IgD-negative memory B cell (primary cell): ENCODE measurements at regions not wholly inside any gene's neighbourhood (a gene's known extent, or its start where the extent isn't known, plus 50 kb on each side); places are given as distances from the start of the nearest gene placed in this dataset.
A peak's percentile ranks its signal among the peaks of the same experiment; 100 is the strongest.
"Not testable (repeated sequence)": the region's sequence is repeated elsewhere in the genome, so short reads cannot be mapped to it uniquely, and the experiment has no call there.

Experiments used
- H3K27ac Mint-ChIP-seq, 3 donors: one replicate each; pipeline ENCODE4 v1.8.0; 2020 to 2022; ENCODE audit warnings: mild to moderate bottlenecking in 3 of 3, mixed read lengths in 3 of 3, moderate library complexity in 1 of 3
- H3K27me3 Mint-ChIP-seq: one replicate; pipeline ENCODE4 v1.8.0; 2021; ENCODE audit warnings: mixed read lengths
- H3K36me3 Mint-ChIP-seq: one replicate; pipeline ENCODE4 v1.8.0; 2020; ENCODE audit warnings: mild to moderate bottlenecking, mixed read lengths
- H3K4me1 Mint-ChIP-seq, 3 donors: one replicate each; pipeline ENCODE4 v1.8.0; 2020 to 2022; ENCODE audit warnings: mixed read lengths in 3 of 3, mild to moderate bottlenecking in 1 of 3
- H3K4me3 Mint-ChIP-seq, 4 donors: one replicate each; pipeline ENCODE4 v1.8.0; 2020 to 2022; ENCODE audit warnings: mild to moderate bottlenecking in 4 of 4, mixed read lengths in 4 of 4, moderate library complexity in 3 of 4
- H3K9me3 Mint-ChIP-seq, 3 donors: one replicate each; pipeline ENCODE4 v1.8.0; 2020 to 2021; ENCODE audit warnings: mixed read lengths in 3 of 3, mild to moderate bottlenecking in 1 of 3

- Mint-ChIP-seq H3K27ac (no peak overlapping the region), H3K27me3 (peaks cover 1% of the 10 kb centered on the region), H3K36me3 (no peaks in the 10 kb centered on the region), H3K4me1 (no peaks in the 10 kb centered on the region), H3K4me3 (no peak overlapping the region), H3K9me3 (no peaks in the 10 kb centered on the region)
Measured at GRCh38 chr18:67406714-67407113, 109.8 kb downstream of the DSEL start.

DNA sequence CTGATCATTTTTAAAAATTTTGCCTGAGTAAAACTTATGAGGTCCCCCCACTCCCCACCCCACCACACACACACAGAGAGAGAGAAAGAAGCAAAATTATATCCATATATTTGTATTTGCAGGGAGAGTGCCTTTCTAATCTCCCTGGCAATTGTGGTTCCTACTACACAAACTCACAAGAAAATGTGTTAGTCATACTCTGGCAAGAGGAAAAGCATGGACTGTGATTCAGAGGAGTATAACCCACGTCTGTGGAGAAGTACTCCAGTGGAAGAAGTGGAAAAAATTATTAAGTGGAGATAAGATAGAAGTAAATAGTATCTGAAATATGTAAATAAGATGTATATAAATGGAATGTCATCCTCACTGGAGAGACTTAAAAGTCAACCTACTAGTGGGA, 114.0 kb downstream of the DSEL start:
- H3K27me3 Mint-ChIP-seq: peaks cover 1% of the 10 kb centered on the region
- no peak overlapping the region for H3K27ac Mint-ChIP-seq
- no peak overlapping the region for H3K4me3 Mint-ChIP-seq
- H3K9me3 Mint-ChIP-seq: peaks cover 0 to 2% (median 0%) of the 10 kb centered on the region in 3 donors
- H3K36me3 Mint-ChIP-seq: no peaks in the 10 kb centered on the region
- H3K4me1 Mint-ChIP-seq: no peaks in the 10 kb centered on the region

DNA sequence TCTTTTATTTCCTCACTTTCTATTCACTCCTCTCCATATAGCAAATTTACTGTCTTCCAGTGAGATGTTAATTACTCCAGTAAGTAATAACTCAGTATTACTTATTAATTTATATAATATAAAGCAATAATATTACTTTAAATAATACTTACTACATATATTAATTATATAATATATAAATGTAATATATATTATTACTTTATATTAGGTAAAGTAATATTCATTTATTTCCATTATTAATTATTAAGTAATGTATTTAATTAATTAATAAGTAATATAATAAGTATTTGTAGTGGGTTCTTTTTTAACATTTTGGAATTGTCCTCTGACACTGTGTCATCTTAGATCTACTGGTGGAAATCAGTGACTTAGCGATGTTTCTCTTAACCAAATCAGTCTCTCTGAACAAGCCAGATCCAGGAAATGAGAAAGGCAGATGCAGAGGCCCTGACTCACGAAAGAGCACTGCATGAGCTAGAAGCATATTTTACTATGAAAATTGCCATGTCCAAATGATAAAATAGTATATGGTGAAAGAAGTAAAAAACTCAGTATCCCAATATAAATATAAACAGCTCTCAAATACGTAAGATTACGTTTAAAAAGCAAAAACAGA, 115.9 kb downstream of the DSEL start:
- Mint-ChIP-seq H3K4me3 (no peak overlapping the region), H3K36me3 (no peaks in the 10 kb centered on the region), H3K27me3 (peaks cover 1% of the 10 kb centered on the region), H3K4me1 (no peaks in the 10 kb centered on the region), H3K9me3 (peaks cover 0 to 3% (median 0%) of the 10 kb centered on the region in 3 donors), H3K27ac (no peak overlapping the region)

DNA sequence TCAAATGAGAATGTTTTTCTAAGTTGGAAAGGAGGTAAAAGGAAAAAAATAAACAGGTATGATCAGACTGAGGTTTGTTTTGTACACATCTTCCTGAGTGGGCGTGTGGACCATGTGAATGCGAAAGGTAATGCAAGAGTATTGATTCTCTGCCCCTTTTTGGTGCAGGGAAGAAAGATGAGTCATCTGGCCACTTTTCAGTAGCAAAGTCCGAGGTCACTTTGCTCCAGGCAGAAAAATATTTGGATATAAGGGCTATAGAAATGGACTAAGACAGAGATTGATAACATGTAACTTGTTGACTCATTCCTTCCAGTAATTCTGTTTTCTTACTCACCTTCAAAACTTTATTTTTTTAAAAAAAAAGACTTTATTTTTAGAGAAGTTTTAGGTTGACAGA, 130.5 kb downstream of the DSEL start:
- Mint-ChIP-seq H3K27me3 (no peaks in the 10 kb centered on the region), H3K27ac (no peak overlapping the region), H3K4me1 (no peaks in the 10 kb centered on the region), H3K4me3 (no peak overlapping the region), H3K9me3 (peaks cover 0 to 3% (median 0%) of the 10 kb centered on the region in 3 donors), H3K36me3 (no peaks in the 10 kb centered on the region)

- H3K9me3 Mint-ChIP-seq: peaks cover 0 to 3% (median 0%) of the 10 kb centered on the region in 3 donors
- H3K27me3 Mint-ChIP-seq: no peaks in the 10 kb centered on the region
- H3K36me3 Mint-ChIP-seq: no peaks in the 10 kb centered on the region
- peak overlapping the region in 1 of 4 donors; percentile 40 for H3K4me3 Mint-ChIP-seq
- no peaks in the 10 kb centered on the region for H3K4me1 Mint-ChIP-seq
- H3K27ac Mint-ChIP-seq: no peak overlapping the region
Measured at GRCh38 chr18:67385455-67385854, 131.1 kb downstream of the DSEL start.

DNA sequence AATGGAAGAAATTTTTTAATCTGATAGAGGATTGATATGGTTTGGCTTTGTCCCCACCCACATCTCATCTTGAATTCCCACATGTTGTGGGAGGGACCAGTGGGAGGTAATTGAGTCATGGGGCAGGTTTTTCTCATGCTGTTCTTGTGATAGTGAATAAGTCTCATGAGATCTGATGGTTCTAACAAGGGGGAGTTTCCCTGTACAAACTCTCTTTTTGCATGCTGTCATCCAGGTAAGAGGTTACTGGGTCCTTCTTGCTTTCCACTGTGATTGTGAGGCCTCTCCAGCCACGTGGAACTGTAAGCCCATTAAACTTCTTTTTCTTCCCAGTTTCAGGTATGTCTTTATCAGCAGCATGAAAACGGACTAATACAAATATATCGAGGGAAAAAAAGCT, 132.5 kb downstream of the DSEL start:
- not testable (repeated sequence) for H3K4me3 Mint-ChIP-seq, H3K36me3 Mint-ChIP-seq, H3K4me1 Mint-ChIP-seq, H3K27ac Mint-ChIP-seq, H3K27me3 Mint-ChIP-seq, H3K9me3 Mint-ChIP-seq

GRCh38 chr18:67381608-67382150, 134.8 kb downstream of the DSEL start:
- H3K4me1 Mint-ChIP-seq: no peaks in the 10 kb centered on the region
- H3K9me3 Mint-ChIP-seq: peaks cover 0 to 7% (median 1%) of the 10 kb centered on the region in 3 donors
- no peaks in the 10 kb centered on the region for H3K36me3 Mint-ChIP-seq
- H3K27me3 Mint-ChIP-seq: no peaks in the 10 kb centered on the region
- H3K27ac Mint-ChIP-seq: peak overlapping the region in 1 of 3 donors; percentile 36
- H3K4me3 Mint-ChIP-seq: no peak overlapping the region

DNA sequence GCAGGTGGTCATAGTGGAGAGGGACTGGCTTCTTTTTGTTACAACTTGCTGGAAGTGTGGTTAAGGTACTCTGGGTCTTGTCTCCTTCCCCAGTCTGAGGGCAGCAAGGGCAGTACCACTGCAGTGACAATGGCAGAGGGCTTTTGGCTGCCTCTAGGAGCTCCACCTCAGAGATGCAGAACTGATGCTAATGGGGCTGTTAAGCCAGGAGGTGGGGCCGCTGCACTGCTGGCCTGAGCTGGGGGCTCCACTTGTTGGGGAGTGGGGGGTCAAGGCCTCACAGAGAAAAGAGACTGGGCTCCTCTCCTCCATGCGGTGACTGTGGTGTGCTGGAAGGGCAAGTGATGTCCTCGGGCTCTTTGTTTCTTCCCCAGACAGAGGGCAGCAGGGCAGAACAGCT, 135.7 kb downstream of the DSEL start:
- Mint-ChIP-seq H3K4me1 (no peaks in the 10 kb centered on the region), H3K9me3 (peaks cover 0 to 7% (median 1%) of the 10 kb centered on the region in 3 donors), H3K4me3 (no peak overlapping the region), H3K27me3 (no peaks in the 10 kb centered on the region), H3K27ac (no peak overlapping the region), H3K36me3 (no peaks in the 10 kb centered on the region)

GRCh38 chr18:67379981-67380380, 136.5 kb downstream of the DSEL start:
- H3K27me3 Mint-ChIP-seq: no peaks in the 10 kb centered on the region
- H3K4me1 Mint-ChIP-seq: no peaks in the 10 kb centered on the region
- H3K4me3 Mint-ChIP-seq: no peak overlapping the region
- H3K27ac Mint-ChIP-seq: no peak overlapping the region
- H3K36me3 Mint-ChIP-seq: no peaks in the 10 kb centered on the region
- peaks cover 0 to 4% (median 1%) of the 10 kb centered on the region in 3 donors for H3K9me3 Mint-ChIP-seq

DNA sequence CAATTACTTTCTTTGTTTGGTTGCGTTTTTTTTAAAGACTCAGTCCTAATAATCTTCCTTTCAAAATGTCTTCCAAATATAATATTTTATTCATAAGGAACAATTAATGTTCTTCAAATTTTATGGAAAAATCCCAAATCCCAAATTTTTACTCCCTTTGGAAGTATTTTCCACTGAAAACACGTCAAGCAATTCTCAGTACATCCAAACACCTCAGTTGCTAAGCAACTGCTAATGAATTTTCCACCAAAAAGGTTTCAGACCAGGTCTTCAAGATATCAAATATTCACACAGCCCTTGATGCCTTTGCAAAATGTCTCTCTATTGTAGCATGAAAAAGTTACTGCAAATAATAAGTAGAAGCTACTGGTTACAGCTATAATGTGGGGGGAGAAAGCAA, 140.1 kb downstream of the DSEL start:
- Mint-ChIP-seq H3K27me3 (no peaks in the 10 kb centered on the region), H3K27ac (no peak overlapping the region), H3K4me3 (no peak overlapping the region), H3K4me1 (no peaks in the 10 kb centered on the region), H3K9me3 (peaks cover 0 to 4% (median 1%) of the 10 kb centered on the region in 3 donors), H3K36me3 (no peaks in the 10 kb centered on the region)

- no peaks in the 10 kb centered on the region for H3K36me3 Mint-ChIP-seq
- no peaks in the 10 kb centered on the region for H3K27me3 Mint-ChIP-seq
- H3K27ac Mint-ChIP-seq: no peak overlapping the region
- H3K9me3 Mint-ChIP-seq: no peaks in the 10 kb centered on the region
- H3K4me3 Mint-ChIP-seq: no peak overlapping the region
- no peaks in the 10 kb centered on the region for H3K4me1 Mint-ChIP-seq
Measured at GRCh38 chr18:67373636-67374035, 142.9 kb downstream of the DSEL start.

DNA sequence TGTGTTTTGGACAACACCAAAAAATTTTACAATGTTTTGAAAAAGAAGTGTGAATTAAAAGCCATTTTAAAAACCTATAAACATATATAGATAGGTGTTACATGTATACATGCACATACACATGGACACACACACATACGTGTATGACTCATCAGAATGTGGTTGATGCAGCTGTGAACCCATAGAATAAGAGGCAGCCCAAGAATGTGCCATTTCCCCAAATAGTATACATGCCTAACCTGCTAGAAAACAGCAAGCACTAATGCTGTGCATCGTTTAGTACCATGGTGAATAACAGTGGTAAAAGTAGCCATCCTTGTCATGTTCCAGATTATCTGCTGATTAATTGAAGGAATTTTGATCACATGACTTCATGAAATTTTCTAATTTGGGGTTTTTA, 149.0 kb downstream of the DSEL start:
- H3K27me3 Mint-ChIP-seq: no peaks in the 10 kb centered on the region
- no peaks in the 10 kb centered on the region for H3K36me3 Mint-ChIP-seq
- no peak overlapping the region for H3K4me3 Mint-ChIP-seq
- no peak overlapping the region for H3K27ac Mint-ChIP-seq
- H3K4me1 Mint-ChIP-seq: no peaks in the 10 kb centered on the region
- H3K9me3 Mint-ChIP-seq: no peaks in the 10 kb centered on the region

GRCh38 chr18:67363694-67364093, 152.8 kb downstream of the DSEL start:
- no peaks in the 10 kb centered on the region for H3K36me3 Mint-ChIP-seq
- H3K9me3 Mint-ChIP-seq: peaks cover 0 to 2% (median 0%) of the 10 kb centered on the region in 3 donors
- H3K4me3 Mint-ChIP-seq: no peak overlapping the region
- H3K27me3 Mint-ChIP-seq: no peaks in the 10 kb centered on the region
- no peak overlapping the region for H3K27ac Mint-ChIP-seq
- peaks cover 0 to 1% (median 0%) of the 10 kb centered on the region in 3 donors for H3K4me1 Mint-ChIP-seq

DNA sequence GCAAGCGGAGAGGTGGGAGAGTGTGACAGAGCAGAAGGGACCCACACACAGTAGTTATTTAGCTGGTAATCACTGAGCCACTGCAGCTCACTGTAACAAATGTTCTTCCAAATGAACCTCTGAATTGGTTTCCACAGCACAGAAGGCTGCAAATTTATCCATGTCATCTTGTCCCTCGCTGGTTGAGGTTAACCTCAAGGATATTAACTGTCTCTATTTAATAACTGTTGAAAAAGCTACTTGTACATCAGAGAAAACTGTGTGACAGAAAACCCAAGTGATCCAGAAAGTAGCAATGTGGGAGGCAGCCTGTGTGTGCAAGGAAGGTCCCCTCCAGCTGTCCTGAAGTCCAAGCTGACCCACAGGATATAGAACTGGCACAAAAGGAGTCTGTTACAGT, 153.6 kb downstream of the DSEL start:
- Mint-ChIP-seq H3K4me3 (no peak overlapping the region), H3K36me3 (no peaks in the 10 kb centered on the region), H3K4me1 (peaks cover 0 to 1% (median 0%) of the 10 kb centered on the region in 3 donors), H3K27ac (no peak overlapping the region), H3K9me3 (peaks cover 0 to 2% (median 0%) of the 10 kb centered on the region in 3 donors), H3K27me3 (no peaks in the 10 kb centered on the region)

- Mint-ChIP-seq H3K9me3 (peaks cover 0 to 8% (median 4%) of the 10 kb centered on the region in 3 donors), H3K36me3 (no peaks in the 10 kb centered on the region), H3K27ac (no peak overlapping the region), H3K4me1 (peaks cover 0 to 1% (median 0%) of the 10 kb centered on the region in 3 donors), H3K4me3 (peak overlapping the region in 1 of 4 donors; percentile 17), H3K27me3 (no peaks in the 10 kb centered on the region)
Measured at GRCh38 chr18:67359873-67360838, 156.4 kb downstream of the DSEL start.
